OCI-LY7 (cell line): ENCODE measurements at regions not wholly inside any gene's neighbourhood (a gene's known extent, or its start where the extent isn't known, plus 50 kb on each side); places are given as distances from the start of the nearest gene placed in this dataset.

ENCODE experiments used
- BruUV-seq: library from RNA; stranded (reverse); fragments of 400-500 nt; replicated peaks from 2 replicates; lab custom pipeline; 2021; lab: Mats Ljungman, UMichigan
- CTCF ChIA-PET: fragments of 300-600 bp; sonication (Branson Sonifier 250); formaldehyde crosslinking; loops from one replicate; lab custom pipeline; 2022; ENCODE audit warnings: antibody characterized with exemption; ENCODE audit not compliant: unreplicated experiment; lab: Charles Lee
- POLR2A ChIA-PET: fragments of 300-600 bp; sonication (Branson Sonifier 250); formaldehyde crosslinking; loops from one replicate; lab custom pipeline; 2022; ENCODE audit warnings: antibody characterized with exemption; lab: Charles Lee
- DNase-seq: peaks from one replicate; pipeline ENCODE4 v3.0.0-alpha.2; 2015; ENCODE audit warnings: low spot score
- H2AFZ ChIP-seq: fragments of 200-600 bp; sonication (generic), shearing (Covaris generic); 2 replicates; pipeline ENCODE4 v1.6.1; 2014; ENCODE audit warnings: mild to moderate bottlenecking, antibody characterized with exemption, low read length, moderate library complexity
- H3K27ac ChIP-seq: fragments of 200-600 bp; sonication (generic); 2 replicates; pipeline ENCODE4 v1.5.1; 2014; ENCODE audit warnings: mixed run types, low read depth, mild to moderate bottlenecking, moderate library complexity, low read length, inconsistent platforms; ENCODE audit not compliant: poor library complexity, severe bottlenecking
- H3K36me3 ChIP-seq: fragments of 200-600 bp; sonication (generic); 2 replicates; pipeline ENCODE4 v1.6.1; 2014; ENCODE audit warnings: mild to moderate bottlenecking, antibody characterized with exemption, low read length, moderate library complexity, mixed read lengths; ENCODE audit not compliant: insufficient read depth
- H3K4me1 ChIP-seq: fragments of 200-600 bp; sonication (generic); 2 replicates; pipeline ENCODE4 v1.5.1; 2014; ENCODE audit warnings: mild to moderate bottlenecking, low read length; ENCODE audit not compliant: insufficient read depth, poor library complexity, severe bottlenecking
- H3K4me2 ChIP-seq: fragments of 200-600 bp; sonication (generic); 2 replicates; pipeline ENCODE4 v1.6.1; 2014; ENCODE audit warnings: mild to moderate bottlenecking, low read length
- H3K4me3 ChIP-seq: fragments of 200-600 bp; sonication (generic); 2 replicates; pipeline ENCODE4 v1.5.1; 2014; ENCODE audit warnings: mild to moderate bottlenecking, low read depth, low read length; ENCODE audit not compliant: poor library complexity, severe bottlenecking
- H3K79me2 ChIP-seq: fragments of 200-600 bp; sonication (generic); 2 replicates; pipeline ENCODE4 v1.6.1; 2016; ENCODE audit warnings: low read depth, mild to moderate bottlenecking, low read length, moderate library complexity, mixed read lengths; ENCODE audit not compliant: insufficient read depth
- H3K9me2 ChIP-seq: fragments of 200-600 bp; sonication (generic); 2 replicates; pipeline ENCODE4 v1.6.1; 2016; ENCODE audit warnings: mild to moderate bottlenecking, low read length, mixed read lengths; ENCODE audit not compliant: insufficient read depth
- H3K9me3 ChIP-seq: fragments of 200-600 bp; sonication (generic); 2 replicates; pipeline ENCODE4 v1.6.1; 2014; ENCODE audit warnings: mild to moderate bottlenecking, mixed run types, low read length, mixed read lengths
- H4K20me1 ChIP-seq: fragments of 200-600 bp; sonication (generic); 2 replicates; pipeline ENCODE4 v1.6.1; 2014; ENCODE audit warnings: mild to moderate bottlenecking, antibody characterized with exemption, low read length, moderate library complexity, mixed read lengths; ENCODE audit not compliant: insufficient read depth
- EZH2phosphoT487 ChIP-seq: fragments of 200-600 bp; sonication (generic); IDR thresholded peaks from 2 replicates; pipeline ENCODE4 v1.6.1; 2018; ENCODE audit warnings: low read depth, borderline replicate concordance, mild to moderate bottlenecking, mixed run types, antibody characterized with exemption, low read length, moderate library complexity, mixed read lengths
- intact Hi-C: fragments of 100-400 bp; cut with micrococcal nuclease; formaldehyde crosslinking; loops from one replicate; pipeline ENCODE4 v1.10.0; 2022; ENCODE audit not compliant: unreplicated experiment
- TF ChIP-seq, protein P1 (sequence below): fragments of 200-600 bp; sonication (generic); conservative IDR thresholded peaks from 2 replicates; pipeline ENCODE4 v1.5.1; 2014; ENCODE audit warnings: mild to moderate bottlenecking, antibody characterized with exemption, low read length, moderate library complexity, mixed read lengths

DNA sequence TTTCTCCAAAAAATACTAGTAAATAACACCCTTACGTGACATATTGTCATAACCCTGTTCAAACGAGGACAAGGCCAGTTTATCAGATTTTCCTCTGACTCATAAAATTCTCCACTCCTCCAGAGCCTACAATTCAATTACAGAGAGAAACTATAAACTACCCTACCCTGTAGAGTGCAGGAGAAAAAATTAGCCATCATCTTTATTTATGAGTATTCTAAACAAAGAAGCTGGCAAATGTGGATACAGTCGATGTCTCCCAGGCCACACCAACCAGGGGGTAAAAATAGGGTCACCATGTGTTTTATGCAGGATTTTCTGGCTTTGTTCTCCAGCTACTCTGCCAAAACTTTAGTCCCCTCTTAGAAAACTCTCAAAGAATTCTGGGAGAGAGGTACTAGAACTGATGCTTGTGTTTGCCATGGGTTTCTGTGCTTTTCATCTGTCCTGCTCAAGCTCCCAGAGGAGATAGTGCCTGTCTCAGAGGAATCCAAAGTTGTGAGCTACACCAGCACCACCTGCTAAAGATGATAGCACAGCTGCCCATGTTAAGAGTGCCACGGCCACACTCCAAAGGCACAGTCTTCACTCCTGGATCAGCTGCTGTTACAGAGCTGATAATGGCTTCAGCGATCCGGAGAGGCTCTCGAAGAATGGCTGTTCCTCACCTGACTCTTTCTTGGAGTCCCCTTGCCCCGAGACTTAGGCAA, 150.2 kb downstream of the IMPG2 start:
- no TSS peak for BruUV-seq
- intact Hi-C loops: no loop called here
- Histone ChIP-seq H3K36me3 (no peaks in the 10 kb centered on the region), H3K27ac (no peak overlapping the region), H3K9me3 (no peaks in the 10 kb centered on the region), H3K9me2 (no peaks in the 10 kb centered on the region), H3K79me2 (no peaks in the 10 kb centered on the region), H4K20me1 (no peaks in the 10 kb centered on the region), H3K4me2 (no peak overlapping the region), H2AFZ (no peak overlapping the region), H3K4me1 (no peaks in the 10 kb centered on the region), H3K4me3 (no peak overlapping the region)
- ChIA-PET POLR2A (no interaction called here), CTCF (no interaction called here)
- DNase-seq: no peak
- TF ChIP-seq, protein P1, sequence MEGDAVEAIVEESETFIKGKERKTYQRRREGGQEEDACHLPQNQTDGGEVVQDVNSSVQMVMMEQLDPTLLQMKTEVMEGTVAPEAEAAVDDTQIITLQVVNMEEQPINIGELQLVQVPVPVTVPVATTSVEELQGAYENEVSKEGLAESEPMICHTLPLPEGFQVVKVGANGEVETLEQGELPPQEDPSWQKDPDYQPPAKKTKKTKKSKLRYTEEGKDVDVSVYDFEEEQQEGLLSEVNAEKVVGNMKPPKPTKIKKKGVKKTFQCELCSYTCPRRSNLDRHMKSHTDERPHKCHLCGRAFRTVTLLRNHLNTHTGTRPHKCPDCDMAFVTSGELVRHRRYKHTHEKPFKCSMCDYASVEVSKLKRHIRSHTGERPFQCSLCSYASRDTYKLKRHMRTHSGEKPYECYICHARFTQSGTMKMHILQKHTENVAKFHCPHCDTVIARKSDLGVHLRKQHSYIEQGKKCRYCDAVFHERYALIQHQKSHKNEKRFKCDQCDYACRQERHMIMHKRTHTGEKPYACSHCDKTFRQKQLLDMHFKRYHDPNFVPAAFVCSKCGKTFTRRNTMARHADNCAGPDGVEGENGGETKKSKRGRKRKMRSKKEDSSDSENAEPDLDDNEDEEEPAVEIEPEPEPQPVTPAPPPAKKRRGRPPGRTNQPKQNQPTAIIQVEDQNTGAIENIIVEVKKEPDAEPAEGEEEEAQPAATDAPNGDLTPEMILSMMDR: no peak
- no peak for TF ChIP-seq EZH2phosphoT487

DNA sequence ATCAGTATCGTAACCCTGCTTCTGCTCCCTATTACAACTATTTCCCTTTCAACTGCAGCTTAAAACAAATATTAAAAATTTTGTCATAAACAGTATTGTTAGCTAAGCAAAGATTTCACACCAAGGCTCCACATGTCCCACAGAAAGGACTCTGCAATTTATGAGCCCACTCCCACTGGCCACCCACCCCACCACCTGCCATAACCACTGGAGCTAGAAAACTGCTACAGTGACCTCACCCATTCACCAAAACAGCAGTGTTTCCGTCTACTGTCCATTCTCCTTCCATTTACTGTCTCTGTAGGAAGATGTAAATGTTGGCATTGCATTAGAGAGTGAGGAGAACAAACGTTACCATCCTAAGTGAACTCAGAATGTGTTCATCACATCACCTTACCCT, 150.9 kb downstream of the IMPG2 start:
- CTCF ChIA-PET: no interaction called here

DNA sequence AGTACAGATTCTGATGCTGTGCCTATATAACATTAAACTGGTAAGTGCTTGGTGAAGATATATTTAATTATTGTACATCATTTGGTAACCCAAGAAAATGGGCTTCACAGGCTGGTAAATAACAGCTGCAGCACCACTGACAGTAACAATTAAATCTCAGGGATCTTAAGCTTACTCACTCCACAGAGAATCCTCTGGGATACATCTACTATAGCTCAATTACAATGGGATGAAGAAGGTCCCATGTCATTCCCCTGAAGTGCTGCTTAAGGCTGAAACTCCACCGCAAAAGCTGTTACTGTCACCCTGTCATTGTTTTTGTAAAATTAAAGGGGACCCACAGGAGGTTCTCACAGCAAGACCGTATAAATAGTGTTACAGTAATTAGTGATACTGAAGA, 153.0 kb downstream of the IMPG2 start:
- Histone ChIP-seq H3K36me3 (no peaks in the 10 kb centered on the region), H2AFZ (no peak overlapping the region), H3K9me3 (no peaks in the 10 kb centered on the region), H3K4me1 (no peaks in the 10 kb centered on the region), H3K79me2 (no peaks in the 10 kb centered on the region), H3K4me2 (no peak overlapping the region), H4K20me1 (no peaks in the 10 kb centered on the region), H3K9me2 (no peaks in the 10 kb centered on the region), H3K27ac (no peak overlapping the region), H3K4me3 (no peak overlapping the region)
- TF ChIP-seq, protein P1: no peak
- intact Hi-C loops: no loop called here
- no TSS peak for BruUV-seq
- CTCF ChIA-PET: no interaction called here
- POLR2A ChIA-PET: no interaction called here
- no peak for DNase-seq

More for the DNA sequence above, 150.9 kb downstream of the IMPG2 start:
- POLR2A ChIA-PET: interaction anchor here (0.6 kb wide), 1 partner anchor 20 kb away, joined by 7 read pairs; no protein-coding TSS in a partner anchor
- Histone ChIP-seq H3K27ac (no peak overlapping the region), H3K9me2 (no peaks in the 10 kb centered on the region), H3K9me3 (no peaks in the 10 kb centered on the region), H3K4me2 (no peak overlapping the region), H3K4me1 (no peaks in the 10 kb centered on the region), H3K4me3 (no peak overlapping the region), H2AFZ (no peak overlapping the region), H4K20me1 (no peaks in the 10 kb centered on the region), H3K36me3 (no peaks in the 10 kb centered on the region), H3K79me2 (no peaks in the 10 kb centered on the region)
- intact Hi-C loops: no loop called here
- TF ChIP-seq, protein P1: no peak
- no peak for TF ChIP-seq EZH2phosphoT487
- BruUV-seq: no TSS peak
- DNase-seq: no peak
